ENCODE measurements at regions not wholly inside any gene's neighbourhood (a gene's known extent, or its start where the extent isn't known, plus 50 kb on each side); places are given as distances from the start of the nearest gene placed in this dataset.

DNA sequence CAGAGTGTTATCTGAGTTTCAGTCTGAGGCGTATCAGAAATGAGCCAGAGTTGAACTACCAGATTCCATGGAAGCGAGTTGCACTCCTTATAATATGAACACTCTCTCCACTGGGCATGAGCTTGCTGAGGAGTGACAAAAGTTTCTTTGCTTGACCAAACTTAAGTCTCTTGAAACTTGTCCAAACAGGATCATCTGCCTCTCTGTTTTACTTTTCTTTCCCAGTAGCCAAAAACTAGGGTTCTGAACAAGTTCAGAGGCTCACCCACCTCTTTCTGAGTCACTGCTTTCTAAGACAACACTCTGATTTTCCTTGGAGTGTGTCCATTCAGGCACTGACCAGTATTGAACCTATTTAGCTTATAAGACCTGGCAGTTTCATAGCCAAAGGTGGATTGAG is 233.2 kb upstream of the TCF4 start:
- Histone ChIP-seq H3K4me1 (no peaks in the 10 kb centered on the region), H3K27ac (no peak overlapping the region), H3K27me3 (no peaks in the 10 kb centered on the region), H3K36me3 (no peaks in the 10 kb centered on the region), H3K4me3 (no peak overlapping the region), H3K9me3 (no peaks in the 10 kb centered on the region)
- TF ChIP-seq POLR2AphosphoS5 (IDR thresholded peaks at IDR 0.05) (no peak), EP300 (IDR thresholded peaks at IDR 0.05) (no peak), POLR2A (IDR thresholded peaks at IDR 0.05) (no peak)
- TF ChIP-seq, protein P1, sequence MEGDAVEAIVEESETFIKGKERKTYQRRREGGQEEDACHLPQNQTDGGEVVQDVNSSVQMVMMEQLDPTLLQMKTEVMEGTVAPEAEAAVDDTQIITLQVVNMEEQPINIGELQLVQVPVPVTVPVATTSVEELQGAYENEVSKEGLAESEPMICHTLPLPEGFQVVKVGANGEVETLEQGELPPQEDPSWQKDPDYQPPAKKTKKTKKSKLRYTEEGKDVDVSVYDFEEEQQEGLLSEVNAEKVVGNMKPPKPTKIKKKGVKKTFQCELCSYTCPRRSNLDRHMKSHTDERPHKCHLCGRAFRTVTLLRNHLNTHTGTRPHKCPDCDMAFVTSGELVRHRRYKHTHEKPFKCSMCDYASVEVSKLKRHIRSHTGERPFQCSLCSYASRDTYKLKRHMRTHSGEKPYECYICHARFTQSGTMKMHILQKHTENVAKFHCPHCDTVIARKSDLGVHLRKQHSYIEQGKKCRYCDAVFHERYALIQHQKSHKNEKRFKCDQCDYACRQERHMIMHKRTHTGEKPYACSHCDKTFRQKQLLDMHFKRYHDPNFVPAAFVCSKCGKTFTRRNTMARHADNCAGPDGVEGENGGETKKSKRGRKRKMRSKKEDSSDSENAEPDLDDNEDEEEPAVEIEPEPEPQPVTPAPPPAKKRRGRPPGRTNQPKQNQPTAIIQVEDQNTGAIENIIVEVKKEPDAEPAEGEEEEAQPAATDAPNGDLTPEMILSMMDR (IDR thresholded peaks at IDR 0.05): no peak
- no peak for ATAC-seq
- 57 to 62% methylated on average over 2 of the region's 2 CpGs for WGBS, 2 donors (ENCODE audit: low coverage in 1 of 2)

DNA sequence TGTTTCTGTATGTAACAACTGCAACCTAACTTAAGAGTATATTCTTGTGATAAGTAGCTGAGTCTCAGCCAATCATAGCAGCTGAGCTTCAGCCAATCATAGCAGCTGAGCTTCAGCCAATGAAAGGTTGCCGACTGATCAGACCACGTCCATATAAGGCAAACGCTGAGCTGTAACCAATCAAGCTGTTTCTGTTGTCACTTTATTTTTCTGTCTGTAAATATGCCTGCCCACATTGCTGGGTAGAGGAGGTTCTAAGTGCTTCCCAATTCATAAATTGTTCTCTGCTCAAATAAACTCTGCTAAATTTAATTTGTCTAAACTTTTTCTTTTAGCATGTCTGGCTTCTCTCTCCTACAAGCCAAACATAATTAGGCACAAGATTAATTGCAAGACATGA is 231.5 kb upstream of the TCF4 start:
- H3K9me3 ChIP-seq: no peaks in the 10 kb centered on the region
- no peak for ATAC-seq
- no peak overlapping the region for H3K4me3 ChIP-seq
- H3K27me3 ChIP-seq: no peaks in the 10 kb centered on the region
- no peak overlapping the region for H3K27ac ChIP-seq
- no peaks in the 10 kb centered on the region for H3K4me1 ChIP-seq
- H3K36me3 ChIP-seq: no peaks in the 10 kb centered on the region
- WGBS, 2 donors (ENCODE audit: low coverage in 1 of 2): 85 to 100% methylated on average over 3 of the region's 3 CpGs
- TF ChIP-seq, protein P1 (IDR thresholded peaks at IDR 0.05): no peak
- no peak for TF ChIP-seq POLR2AphosphoS5 (IDR thresholded peaks at IDR 0.05)
- TF ChIP-seq POLR2A (IDR thresholded peaks at IDR 0.05): no peak
- no peak for TF ChIP-seq EP300 (IDR thresholded peaks at IDR 0.05)

DNA sequence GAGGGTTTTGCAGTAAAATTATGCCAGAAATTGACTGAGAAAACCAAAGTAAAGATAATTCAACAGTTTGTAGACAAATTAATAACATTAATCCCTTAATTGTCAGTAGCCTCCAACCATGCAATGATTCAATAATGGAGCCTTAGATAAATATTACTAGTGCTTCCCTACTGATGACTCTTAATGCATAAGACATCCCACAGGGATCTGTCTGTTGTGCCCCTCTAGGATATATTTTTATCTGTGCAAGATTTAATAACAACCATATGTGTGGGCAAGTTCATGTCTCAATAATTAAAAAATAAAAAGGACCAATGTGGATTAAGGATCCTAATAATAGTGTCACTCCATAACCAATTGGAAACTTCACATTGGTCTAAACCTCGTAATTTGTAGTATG is 230.3 kb upstream of the TCF4 start:
- TF ChIP-seq POLR2A (IDR thresholded peaks at IDR 0.05): no peak
- TF ChIP-seq POLR2AphosphoS5 (IDR thresholded peaks at IDR 0.05): no peak
- TF ChIP-seq, protein P1 (IDR thresholded peaks at IDR 0.05): no peak
- no peak for TF ChIP-seq EP300 (IDR thresholded peaks at IDR 0.05)
- ATAC-seq: no peak
- Histone ChIP-seq H3K27me3 (no peaks in the 10 kb centered on the region), H3K4me3 (no peak overlapping the region), H3K27ac (no peak overlapping the region), H3K4me1 (no peaks in the 10 kb centered on the region), H3K9me3 (no peaks in the 10 kb centered on the region), H3K36me3 (no peaks in the 10 kb centered on the region)
- 94% methylated on average over 1 of the region's 1 CpG; no CpG with 5 or more reads in 1 of the 2 donors for WGBS, 2 donors (ENCODE audit: low coverage in 1 of 2)

DNA sequence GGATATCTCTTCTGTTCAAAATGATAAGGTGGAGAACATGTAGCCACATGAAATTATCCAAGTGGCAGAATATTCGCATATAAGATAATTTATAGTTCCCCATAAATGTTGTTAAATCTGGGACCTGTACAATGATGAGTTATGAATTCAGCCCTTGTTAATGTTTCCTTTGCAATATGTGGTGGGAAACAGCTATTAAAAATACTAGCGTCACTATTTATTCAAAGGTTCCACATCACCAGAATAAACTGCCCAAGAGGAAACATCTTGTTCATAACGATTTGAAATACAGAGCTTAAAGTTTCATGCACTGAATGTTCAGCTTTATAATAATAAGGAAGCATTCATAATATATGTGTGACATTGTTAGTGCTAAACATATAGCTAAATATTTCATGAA is 223.9 kb upstream of the TCF4 start:
- Histone ChIP-seq H3K9me3 (no peaks in the 10 kb centered on the region), H3K4me3 (no peak overlapping the region), H3K36me3 (no peaks in the 10 kb centered on the region), H3K27ac (no peak overlapping the region), H3K4me1 (no peaks in the 10 kb centered on the region), H3K27me3 (no peaks in the 10 kb centered on the region)
- WGBS, 2 donors (ENCODE audit: low coverage in 1 of 2): 66 to 73% methylated on average over 3 of the region's 3 CpGs
- TF ChIP-seq, protein P1 (IDR thresholded peaks at IDR 0.05): no peak
- TF ChIP-seq POLR2A (IDR thresholded peaks at IDR 0.05) (no peak), EP300 (IDR thresholded peaks at IDR 0.05) (no peak), POLR2AphosphoS5 (IDR thresholded peaks at IDR 0.05) (no peak)
- no peak for ATAC-seq

DNA sequence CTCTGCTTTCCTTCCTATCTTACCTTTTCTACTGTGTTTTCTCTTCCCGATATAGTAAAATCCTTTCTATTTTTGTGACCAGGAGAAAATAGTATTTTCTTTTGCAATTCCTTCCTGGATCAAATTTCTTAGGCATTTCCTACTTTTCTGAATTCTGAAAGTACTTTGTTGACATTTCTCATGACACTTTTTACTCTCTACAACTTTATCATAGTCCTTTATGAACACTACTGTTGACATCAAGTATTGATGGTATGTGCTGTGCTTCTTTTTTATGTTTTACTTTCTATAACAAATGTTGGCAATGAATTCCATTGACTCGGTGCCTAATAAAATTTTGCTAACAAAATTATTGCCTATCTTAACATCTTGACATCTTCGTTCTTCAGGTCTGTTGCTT is 217.7 kb upstream of the TCF4 start:
- WGBS, 2 donors (ENCODE audit: low coverage in 1 of 2): 79 to 85% methylated on average over 3 of the region's 3 CpGs
- Histone ChIP-seq H3K4me1 (no peaks in the 10 kb centered on the region), H3K36me3 (no peaks in the 10 kb centered on the region), H3K9me3 (no peaks in the 10 kb centered on the region), H3K27me3 (no peaks in the 10 kb centered on the region), H3K27ac (no peak overlapping the region), H3K4me3 (no peak overlapping the region)
- ATAC-seq: no peak
- TF ChIP-seq POLR2AphosphoS5 (IDR thresholded peaks at IDR 0.05) (no peak), POLR2A (IDR thresholded peaks at IDR 0.05) (no peak), EP300 (IDR thresholded peaks at IDR 0.05) (no peak)
- TF ChIP-seq, protein P1 (IDR thresholded peaks at IDR 0.05): no peak

Measured in gastroesophageal sphincter (tissue), 4 donors.